ENCODE measurements at regions not wholly inside any gene's neighbourhood (a gene's known extent, or its start where the extent isn't known, plus 50 kb on each side); places are given as distances from the start of the nearest gene placed in this dataset.

- Histone ChIP-seq H3K36me3 (no peaks in the 10 kb centered on the region), H3K27me3 (peaks cover 0 to 34% (median 5%) of the 10 kb centered on the region in 9 donors), H3K27ac (no peak overlapping the region), H3K4me3 (no peak overlapping the region), H3K4me1 (no peaks in the 10 kb centered on the region), H3K9me3 (no peaks in the 10 kb centered on the region)
- DNase-seq (no peak), ATAC-seq (no peak)
- 81 to 93% (median 87%) methylated on average over 5 of the region's 5 CpGs for WGBS, 4 donors
- intact Hi-C loops (cut with DNase I), result no loop called here
- TF ChIP-seq POLR2A (IDR thresholded peaks at IDR 0.05) (no peak), CTCF (IDR thresholded peaks at IDR 0.05) (no peak)
Observed at GRCh38 chr11:45446434-45446833, 160.3 kb upstream of the SYT13 start.

- no peak overlapping the region for H3K27ac ChIP-seq
- H3K9me3 ChIP-seq, result peaks cover 0 to 4% (median 0%) of the 10 kb centered on the region in 12 donors
- no peaks in the 10 kb centered on the region for H3K36me3 ChIP-seq
- WGBS, 4 donors, result 19 to 32% (median 22%) methylated on average over 6 of the region's 6 CpGs
- DNase-seq (no peak), ATAC-seq (no peak)
- TF ChIP-seq POLR2A (IDR thresholded peaks at IDR 0.05) (no peak), CTCF (IDR thresholded peaks at IDR 0.05) (no peak)
- intact Hi-C loops (cut with DNase I), result no loop called here
- H3K27me3 ChIP-seq, result peaks cover 0 to 34% (median 5%) of the 10 kb centered on the region in 9 donors
- no peak overlapping the region for H3K4me3 ChIP-seq
- no peaks in the 10 kb centered on the region for H3K4me1 ChIP-seq
Observed at GRCh38 chr11:45444796-45445195, 158.7 kb upstream of the SYT13 start.

- TF ChIP-seq POLR2A (IDR thresholded peaks at IDR 0.05) (no peak), CTCF (IDR thresholded peaks at IDR 0.05) (no peak)
- Histone ChIP-seq H3K36me3 (no peaks in the 10 kb centered on the region), H3K4me1 (no peaks in the 10 kb centered on the region), H3K9me3 (peaks cover 0 to 14% (median 4%) of the 10 kb centered on the region in 12 donors), H3K4me3 (no peak overlapping the region), H3K27ac (no peak overlapping the region), H3K27me3 (peaks cover 0 to 31% (median 7%) of the 10 kb centered on the region in 9 donors)
- DNase-seq, result no peak
- 83 to 89% (median 86%) methylated on average over 2 of the region's 2 CpGs for WGBS, 4 donors
- ATAC-seq, result no peak
- intact Hi-C loops (cut with DNase I), result no loop called here
Observed at GRCh38 chr11:45440111-45440510, 154.0 kb upstream of the SYT13 start.

- intact Hi-C loops (cut with DNase I), result no loop called here
- TF ChIP-seq POLR2A (IDR thresholded peaks at IDR 0.05) (no peak), CTCF (IDR thresholded peaks at IDR 0.05) (no peak)
- 87 to 95% (median 91%) methylated on average over 1 of the region's 1 CpG for WGBS, 4 donors
- Histone ChIP-seq H3K27ac (no peak overlapping the region), H3K4me3 (no peak overlapping the region), H3K27me3 (peaks cover 0 to 19% (median 0%) of the 10 kb centered on the region in 9 donors), H3K9me3 (peaks cover 0 to 14% (median 4%) of the 10 kb centered on the region in 12 donors), H3K4me1 (no peaks in the 10 kb centered on the region), H3K36me3 (no peaks in the 10 kb centered on the region)
- ATAC-seq (no peak), DNase-seq (no peak)
Observed at GRCh38 chr11:45436966-45437365, 150.8 kb upstream of the SYT13 start.

All from heart left ventricle (tissue), 16 donors.